HepG2 (cell line): ENCODE measurements at regions not wholly inside any gene's neighbourhood (a gene's known extent, or its start where the extent isn't known, plus 50 kb on each side); places are given as distances from the start of the nearest gene placed in this dataset.

Experiments used
- ATAC-seq: fragments of 200-7000 bp; cut with Tn5 transposase; 3 replicates; pipeline ENCODE4 v1.9.1; 2020; ENCODE audit warnings: mild to moderate bottlenecking, moderate library complexity
- BruUV-seq: library from RNA; stranded (reverse); fragments of 400-500 nt; replicated peaks from 2 replicates; lab custom pipeline; 2021; lab: Mats Ljungman, UMichigan
- CTCF ChIA-PET: fragments of 300-600 bp; formaldehyde crosslinking; extraction: SDS; loops from one replicate; lab custom pipeline; 2021; ENCODE audit warnings: low total read pairs, inconsistent platforms, low intra/inter-chr PET ratio; lab: Yijun Ruan, JAX
- POLR2A ChIA-PET: fragments of 350-600 bp; sonication (Branson Sonifier 250); formaldehyde crosslinking; loops from one replicate; lab custom pipeline; 2020; ENCODE audit warnings: antibody characterized with exemption, inconsistent platforms; lab: Yijun Ruan, JAX
- DNase-seq: peaks from one replicate; pipeline ENCODE4 v3.0.0-alpha.2; 2015; ENCODE audit warnings: low spot score
- FAIRE-seq: peaks from 3 replicates; lab custom pipeline; 2011; peaks lifted over from hg19 to GRCh38; lab: Jason Lieb, UNC
- H2AFZ ChIP-seq: one replicate; pipeline ENCODE4 v1.6.1; 2011; ENCODE audit warnings: low read length, inconsistent platforms
- H3K27ac ChIP-seq: fragments of 300-600 bp; 3 replicates; pipeline ENCODE4 v1.8.0; 2011; ENCODE audit warnings: mixed run types, mild to moderate bottlenecking, mixed read lengths, low read length, inconsistent platforms; ENCODE audit not compliant: insufficient read depth; ENCODE audit errors: extremely low read length
- H3K27me3 ChIP-seq, 2 experiments: fragments of 200-600 bp in 1 of 2; 2 replicates in 1 of 2; 3 replicates in 1 of 2; pipeline versions ENCODE4 v1.6.0 to v1.8.0; 2011; ENCODE audit warnings: low read length in 2 of 2, mild to moderate bottlenecking in 2 of 2, moderate library complexity in 2 of 2, inconsistent platforms in 1 of 2; ENCODE audit not compliant: insufficient read depth in 2 of 2, control insufficient read depth in 1 of 2
- H3K36me3 ChIP-seq, 2 experiments: fragments of 200-600 bp in 1 of 2; replicated peaks in 1 of 2; 2 replicates in 1 of 2; 3 replicates in 1 of 2; pipeline versions ENCODE4 v1.5.1 to v1.8.0; 2011; ENCODE audit warnings: low read length in 2 of 2, inconsistent platforms in 1 of 2; ENCODE audit not compliant: insufficient read depth in 2 of 2, control insufficient read depth in 1 of 2
- H3K4me1 ChIP-seq: 2 replicates; pipeline ENCODE4 v1.5.1; 2012; ENCODE audit warnings: low read length, inconsistent platforms; ENCODE audit not compliant: insufficient read depth
- H3K4me2 ChIP-seq: 2 replicates; pipeline ENCODE4 v1.6.0; 2011; ENCODE audit warnings: low read depth, low read length, inconsistent platforms
- H3K4me3 ChIP-seq, 3 experiments: fragments of 200-600 bp in 1 of 3; sonication (generic), shearing (Covaris generic) in 1 of 3; replicated peaks in 1 of 3; 2 replicates each; pipeline ENCODE4 v1.5.1; 2011 to 2016; ENCODE audit warnings: low read length in 3 of 3, inconsistent platforms in 2 of 3, low read depth in 2 of 3, mild to moderate bottlenecking in 2 of 3, control low read depth in 1 of 3, mixed read lengths in 1 of 3; ENCODE audit not compliant: insufficient read depth in 1 of 3
- H3K79me2 ChIP-seq: one replicate; pipeline ENCODE4 v1.6.1; 2011; ENCODE audit warnings: low read length, inconsistent platforms; ENCODE audit not compliant: insufficient read depth
- H3K9ac ChIP-seq: 2 replicates; pipeline ENCODE4 v1.6.0; 2011; ENCODE audit warnings: mild to moderate bottlenecking, low read depth, low read length, inconsistent platforms; ENCODE audit not compliant: insufficient read depth
- H3K9me3 ChIP-seq: 2 replicates; pipeline ENCODE4 v1.5.1; 2012; ENCODE audit warnings: mild to moderate bottlenecking, low read length
- H4K20me1 ChIP-seq: 2 replicates; pipeline ENCODE4 v1.6.0; 2011; ENCODE audit warnings: inconsistent platforms, mild to moderate bottlenecking, low read length, moderate library complexity; ENCODE audit not compliant: insufficient read depth
- CREB1 ChIP-seq, 2 experiments: fragments of 450-650 bp in 1 of 2; IDR thresholded peaks; 2 replicates each; pipeline ENCODE4 v1.6.1; 2016 to 2017; ENCODE audit warnings: control low read depth in 1 of 2, mild to moderate bottlenecking in 1 of 2, missing compliant biosample characterization in 1 of 2, missing genetic modification characterization in 1 of 2
- CREB3 ChIP-seq: sonication (generic); formaldehyde crosslinking; IDR thresholded peaks from 2 replicates; pipeline ENCODE4 v1.5.0; 2020; ENCODE audit warnings: missing genetic modification reagents
- HOXD1 ChIP-seq: sonication (generic); formaldehyde crosslinking; IDR thresholded peaks from 2 replicates; pipeline ENCODE4 v1.5.0; 2020; ENCODE audit warnings: missing genetic modification reagents
- NFKBIZ ChIP-seq: IDR thresholded peaks from 2 replicates; pipeline ENCODE4 v1.6.1; 2018; ENCODE audit warnings: missing genetic modification reagents, missing compliant biosample characterization
- TRIM24 ChIP-seq: sonication (generic); formaldehyde crosslinking; IDR thresholded peaks from 2 replicates; pipeline ENCODE4 v1.8.0; 2022; ENCODE audit warnings: mild to moderate bottlenecking, missing genetic modification reagents
- ZNF205 ChIP-seq: IDR thresholded peaks from 2 replicates; pipeline ENCODE4 v1.6.1; 2018; ENCODE audit warnings: missing biosample characterization, missing genetic modification reagents
- ZNF337 ChIP-seq: sonication (generic); formaldehyde crosslinking; IDR thresholded peaks from 2 replicates; pipeline ENCODE4 v1.5.1; 2020; ENCODE audit warnings: missing genetic modification reagents, low read depth, mild to moderate bottlenecking, borderline replicate concordance
- ZNF552 ChIP-seq: sonication (generic); formaldehyde crosslinking; IDR thresholded peaks from 2 replicates; pipeline ENCODE4 v1.9.0; 2022; ENCODE audit warnings: missing genetic modification reagents, mild to moderate bottlenecking, borderline replicate concordance
- WGBS: methylation state at CpG from one replicate; pipeline ENCODE4 v1.1.6; 2017; ENCODE audit warnings: low lambda C conversion rate; 5-methylcytosine and 5-hydroxymethylcytosine counted together
- in situ Hi-C: cut with HindIII; loops from 2 replicates; pipeline ENCODE4 v1.10.0; 2017; ENCODE audit warnings: low pct_unique_long_range_greater_than_20kb; ENCODE audit not compliant: extremely low pct_ligation_motif_present
- intact Hi-C: fragments of 100-400 bp; cut with micrococcal nuclease; formaldehyde crosslinking; loops from one replicate; pipeline ENCODE4 v1.10.0; 2022; ENCODE audit not compliant: unreplicated experiment
- TF ChIP-seq, protein P1 (sequence below): sonication (generic); formaldehyde crosslinking; conservative IDR thresholded peaks from 2 replicates; pipeline ENCODE4 v1.8.0; 2022; ENCODE audit warnings: low read depth, missing genetic modification reagents

GRCh38 chr3:153032891-153033290 lies 129.1 kb upstream of the RAP2B start:
- Histone ChIP-seq H3K4me1 (no peaks in the 10 kb centered on the region), H4K20me1 (no peaks in the 10 kb centered on the region), H3K9ac (no peak overlapping the region), H3K4me3 (no peak overlapping the region), H2AFZ (no peak overlapping the region), H3K36me3 (no peaks in the 10 kb centered on the region), H3K4me2 (no peak overlapping the region), H3K79me2 (no peaks in the 10 kb centered on the region), H3K9me3 (no peaks in the 10 kb centered on the region), H3K27me3 (peaks cover 0 to 6% of the 10 kb centered on the region in 2 experiments; a peak in 2 of 5 replicates), H3K27ac (no peak overlapping the region)
- no TSS peak for BruUV-seq
- DNase-seq = no peak
- 0% methylated on average over 1 of the region's 1 CpG for WGBS
- TF ChIP-seq TRIM24 (CRISPR knock-in tag) (no peak), NFKBIZ (no peak), CREB3 (CRISPR knock-in tag) (no peak), HOXD1 (CRISPR knock-in tag) (no peak), CREB1 (IDR thresholded peaks at IDR 0.05) (no peak), CREB1 (CRISPR knock-in tag; IDR thresholded peaks at IDR 0.05) (no peak), ZNF552 (CRISPR knock-in tag) (no peak), ZNF337 (CRISPR knock-in tag) (no peak), ZNF205 (CRISPR knock-in tag) (no peak)
- TF ChIP-seq, protein P1, sequence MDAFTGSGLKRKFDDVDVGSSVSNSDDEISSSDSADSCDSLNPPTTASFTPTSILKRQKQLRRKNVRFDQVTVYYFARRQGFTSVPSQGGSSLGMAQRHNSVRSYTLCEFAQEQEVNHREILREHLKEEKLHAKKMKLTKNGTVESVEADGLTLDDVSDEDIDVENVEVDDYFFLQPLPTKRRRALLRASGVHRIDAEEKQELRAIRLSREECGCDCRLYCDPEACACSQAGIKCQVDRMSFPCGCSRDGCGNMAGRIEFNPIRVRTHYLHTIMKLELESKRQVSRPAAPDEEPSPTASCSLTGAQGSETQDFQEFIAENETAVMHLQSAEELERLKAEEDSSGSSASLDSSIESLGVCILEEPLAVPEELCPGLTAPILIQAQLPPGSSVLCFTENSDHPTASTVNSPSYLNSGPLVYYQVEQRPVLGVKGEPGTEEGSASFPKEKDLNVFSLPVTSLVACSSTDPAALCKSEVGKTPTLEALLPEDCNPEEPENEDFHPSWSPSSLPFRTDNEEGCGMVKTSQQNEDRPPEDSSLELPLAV (CRISPR knock-in tag) = no peak
- FAIRE-seq = no peak
- intact Hi-C loops = no loop called here
- no peak for ATAC-seq
- in situ Hi-C loops = loop anchor here (25.0 kb wide), 1 partner anchor 404 kb away; no protein-coding TSS in a partner anchor
- POLR2A ChIA-PET = no interaction called here
- CTCF ChIA-PET = no interaction called here
